Transverse colon (tissue), 4 donors: ENCODE measurements at regions not wholly inside any gene's neighbourhood (a gene's known extent, or its start where the extent isn't known, plus 50 kb on each side); places are given as distances from the start of the nearest gene placed in this dataset.

Source experiments
- CTCF ChIP-seq, 5 experiments: fragments of 200-600 bp in 3 of 5; fragments of 450-650 bp in 2 of 5; sonication (generic) in 3 of 5; IDR thresholded peaks; 1 replicate in 2 of 5; 2 replicates in 3 of 5; pipeline ENCODE4 v1.5.1; 2016 to 2017; ENCODE audit warnings: antibody characterized with exemption in 5 of 5, inconsistent platforms in 3 of 5, mild to moderate bottlenecking in 2 of 5, moderate library complexity in 1 of 5
- EP300 ChIP-seq: sonication (generic); formaldehyde crosslinking; IDR thresholded peaks from one replicate; pipeline ENCODE4 v1.6.1; 2017; ENCODE audit warnings: antibody characterized with exemption, low read depth
- POLR2A ChIP-seq: fragments of 450-650 bp; IDR thresholded peaks from one replicate; pipeline ENCODE4 v1.6.1; 2016; ENCODE audit warnings: antibody characterized with exemption, mild to moderate bottlenecking, moderate library complexity
- POLR2AphosphoS5 ChIP-seq, 3 donors: sonication (generic); formaldehyde crosslinking; IDR thresholded peaks; one replicate each; pipeline ENCODE4 v1.6.1; 2016; ENCODE audit warnings: antibody characterized with exemption in 3 of 3

- TF ChIP-seq POLR2A = no peak
- no peak for TF ChIP-seq POLR2AphosphoS5 (IDR thresholded peaks at IDR 0.05)
- no peak for TF ChIP-seq CTCF (IDR thresholded peaks at IDR 0.05)
- no peak for TF ChIP-seq EP300
Measured at GRCh38 chr3:99167071-99167470, 265.6 kb upstream of the DCBLD2 start.
